HepG2 (cell line): ENCODE measurements at regions not wholly inside any gene's neighbourhood (a gene's known extent, or its start where the extent isn't known, plus 50 kb on each side); places are given as distances from the start of the nearest gene placed in this dataset.

Experiments
- ATAC-seq: fragments of 200-7000 bp; cut with Tn5 transposase; 3 replicates; pipeline ENCODE4 v1.9.1; 2020; ENCODE audit warnings: mild to moderate bottlenecking, moderate library complexity
- BruUV-seq: library from RNA; stranded (reverse); fragments of 400-500 nt; replicated peaks from 2 replicates; lab custom pipeline; 2021; lab: Mats Ljungman, UMichigan
- CTCF ChIA-PET: fragments of 300-600 bp; formaldehyde crosslinking; extraction: SDS; loops from one replicate; lab custom pipeline; 2021; ENCODE audit warnings: low total read pairs, inconsistent platforms, low intra/inter-chr PET ratio; lab: Yijun Ruan, JAX
- POLR2A ChIA-PET: fragments of 350-600 bp; sonication (Branson Sonifier 250); formaldehyde crosslinking; loops from one replicate; lab custom pipeline; 2020; ENCODE audit warnings: antibody characterized with exemption, inconsistent platforms; lab: Yijun Ruan, JAX
- DNase-seq: peaks from one replicate; pipeline ENCODE4 v3.0.0-alpha.2; 2015; ENCODE audit warnings: low spot score
- FAIRE-seq: peaks from 3 replicates; lab custom pipeline; 2011; peaks lifted over from hg19 to GRCh38; lab: Jason Lieb, UNC
- H2AFZ ChIP-seq: one replicate; pipeline ENCODE4 v1.6.1; 2011; ENCODE audit warnings: low read length, inconsistent platforms
- H3K27ac ChIP-seq: fragments of 300-600 bp; 3 replicates; pipeline ENCODE4 v1.8.0; 2011; ENCODE audit warnings: mixed run types, mild to moderate bottlenecking, mixed read lengths, low read length, inconsistent platforms; ENCODE audit not compliant: insufficient read depth; ENCODE audit errors: extremely low read length
- H3K27me3 ChIP-seq, 2 experiments: fragments of 200-600 bp in 1 of 2; 2 replicates in 1 of 2; 3 replicates in 1 of 2; pipeline versions ENCODE4 v1.6.0 to v1.8.0; 2011; ENCODE audit warnings: low read length in 2 of 2, mild to moderate bottlenecking in 2 of 2, moderate library complexity in 2 of 2, inconsistent platforms in 1 of 2; ENCODE audit not compliant: insufficient read depth in 2 of 2, control insufficient read depth in 1 of 2
- H3K36me3 ChIP-seq, 2 experiments: fragments of 200-600 bp in 1 of 2; replicated peaks in 1 of 2; 2 replicates in 1 of 2; 3 replicates in 1 of 2; pipeline versions ENCODE4 v1.5.1 to v1.8.0; 2011; ENCODE audit warnings: low read length in 2 of 2, inconsistent platforms in 1 of 2; ENCODE audit not compliant: insufficient read depth in 2 of 2, control insufficient read depth in 1 of 2
- H3K4me1 ChIP-seq: 2 replicates; pipeline ENCODE4 v1.5.1; 2012; ENCODE audit warnings: low read length, inconsistent platforms; ENCODE audit not compliant: insufficient read depth
- H3K4me2 ChIP-seq: 2 replicates; pipeline ENCODE4 v1.6.0; 2011; ENCODE audit warnings: low read depth, low read length, inconsistent platforms
- H3K4me3 ChIP-seq, 3 experiments: fragments of 200-600 bp in 1 of 3; sonication (generic), shearing (Covaris generic) in 1 of 3; replicated peaks in 1 of 3; 2 replicates each; pipeline ENCODE4 v1.5.1; 2011 to 2016; ENCODE audit warnings: low read length in 3 of 3, inconsistent platforms in 2 of 3, low read depth in 2 of 3, mild to moderate bottlenecking in 2 of 3, control low read depth in 1 of 3, mixed read lengths in 1 of 3; ENCODE audit not compliant: insufficient read depth in 1 of 3
- H3K79me2 ChIP-seq: one replicate; pipeline ENCODE4 v1.6.1; 2011; ENCODE audit warnings: low read length, inconsistent platforms; ENCODE audit not compliant: insufficient read depth
- H3K9ac ChIP-seq: 2 replicates; pipeline ENCODE4 v1.6.0; 2011; ENCODE audit warnings: mild to moderate bottlenecking, low read depth, low read length, inconsistent platforms; ENCODE audit not compliant: insufficient read depth
- H3K9me3 ChIP-seq: 2 replicates; pipeline ENCODE4 v1.5.1; 2012; ENCODE audit warnings: mild to moderate bottlenecking, low read length
- H4K20me1 ChIP-seq: 2 replicates; pipeline ENCODE4 v1.6.0; 2011; ENCODE audit warnings: inconsistent platforms, mild to moderate bottlenecking, low read length, moderate library complexity; ENCODE audit not compliant: insufficient read depth
- ETV5 ChIP-seq: IDR thresholded peaks from 2 replicates; pipeline ENCODE4 v1.6.1; 2018; ENCODE audit warnings: missing biosample characterization, missing genetic modification reagents, inconsistent platforms, borderline replicate concordance
- PRDM10 ChIP-seq: sonication (generic); formaldehyde crosslinking; IDR thresholded peaks from 2 replicates; pipeline ENCODE4 v1.4.0; 2020; ENCODE audit warnings: low read depth, missing genetic modification reagents
- SMC3 ChIP-seq: IDR thresholded peaks from 2 replicates; pipeline ENCODE4 v1.6.1; 2011; ENCODE audit warnings: low read length, improper control_type of control experiment
- SRF ChIP-seq: IDR thresholded peaks from 2 replicates; pipeline ENCODE4 v1.6.1; 2011; ENCODE audit warnings: mild to moderate bottlenecking, low read depth, low read length, moderate library complexity
- TEAD2 ChIP-seq: sonication (generic); formaldehyde crosslinking; IDR thresholded peaks from 2 replicates; pipeline ENCODE4 v1.9.0; 2021; ENCODE audit warnings: missing genetic modification reagents
- TRIM24 ChIP-seq: sonication (generic); formaldehyde crosslinking; IDR thresholded peaks from 2 replicates; pipeline ENCODE4 v1.8.0; 2022; ENCODE audit warnings: mild to moderate bottlenecking, missing genetic modification reagents
- ZBTB10 ChIP-seq: sonication (generic); formaldehyde crosslinking; IDR thresholded peaks from 2 replicates; pipeline ENCODE4 v1.4.0; 2020; ENCODE audit warnings: missing genetic modification reagents, borderline replicate concordance
- ZNF12 ChIP-seq: sonication (generic); formaldehyde crosslinking; IDR thresholded peaks from 2 replicates; pipeline ENCODE4 v1.5.0; 2020; ENCODE audit warnings: missing genetic modification reagents
- ZNF281 ChIP-seq: sonication (generic); formaldehyde crosslinking; IDR thresholded peaks from 2 replicates; pipeline ENCODE4 v1.4.0; 2020; ENCODE audit warnings: missing genetic modification reagents, borderline replicate concordance
- ZNF530 ChIP-seq: sonication (generic); formaldehyde crosslinking; IDR thresholded peaks from 2 replicates; pipeline ENCODE4 v1.5.0; 2020; ENCODE audit warnings: low read depth, mild to moderate bottlenecking, missing genetic modification reagents
- WGBS: methylation state at CpG from one replicate; pipeline ENCODE4 v1.1.6; 2017; ENCODE audit warnings: low lambda C conversion rate; 5-methylcytosine and 5-hydroxymethylcytosine counted together
- in situ Hi-C: cut with HindIII; loops from 2 replicates; pipeline ENCODE4 v1.10.0; 2017; ENCODE audit warnings: low pct_unique_long_range_greater_than_20kb; ENCODE audit not compliant: extremely low pct_ligation_motif_present
- intact Hi-C: fragments of 100-400 bp; cut with micrococcal nuclease; formaldehyde crosslinking; loops from one replicate; pipeline ENCODE4 v1.10.0; 2022; ENCODE audit not compliant: unreplicated experiment
- TF ChIP-seq, protein P1 (sequence below): sonication (generic); formaldehyde crosslinking; IDR thresholded peaks from 2 replicates; pipeline ENCODE4 v1.5.1; 2020; ENCODE audit warnings: missing genetic modification reagents, mild to moderate bottlenecking, borderline replicate concordance
- TF ChIP-seq, protein P2 (sequence below): sonication (generic); formaldehyde crosslinking; IDR thresholded peaks from 2 replicates; pipeline ENCODE4 v1.9.0; 2022; ENCODE audit warnings: missing genetic modification reagents, mild to moderate bottlenecking, borderline replicate concordance

GRCh38 chr18:10604182-10604581 is 78.4 kb downstream of the NAPG start:
- H3K4me1 ChIP-seq: no peaks in the 10 kb centered on the region
- no peak overlapping the region for H3K27ac ChIP-seq
- no peak overlapping the region for H2AFZ ChIP-seq
- in situ Hi-C loops: loop anchor here (10.0 kb wide), 1 partner anchor 1631 kb away; no protein-coding TSS in a partner anchor
- CTCF ChIA-PET: no interaction called here
- no peak for ATAC-seq
- H3K9ac ChIP-seq: no peak overlapping the region
- intact Hi-C loops: no loop called here
- no peaks in the 10 kb centered on the region for H4K20me1 ChIP-seq
- FAIRE-seq: no peak
- H3K4me3 ChIP-seq: no peak overlapping the region
- H3K79me2 ChIP-seq: no peaks in the 10 kb centered on the region
- BruUV-seq: no TSS peak
- H3K4me2 ChIP-seq: no peak overlapping the region
- DNase-seq: no peak
- H3K36me3 ChIP-seq: no peaks in the 10 kb centered on the region
- H3K27me3 ChIP-seq: no peaks in the 10 kb centered on the region
- WGBS: 29% methylated on average over 5 of the region's 5 CpGs
- no peaks in the 10 kb centered on the region for H3K9me3 ChIP-seq
- POLR2A ChIA-PET: no interaction called here
- TF ChIP-seq ZNF530 (CRISPR knock-in tag): no peak
- no peak for TF ChIP-seq TEAD2 (CRISPR knock-in tag)
- no peak for TF ChIP-seq ZNF12 (CRISPR knock-in tag)
- TF ChIP-seq, protein P1, sequence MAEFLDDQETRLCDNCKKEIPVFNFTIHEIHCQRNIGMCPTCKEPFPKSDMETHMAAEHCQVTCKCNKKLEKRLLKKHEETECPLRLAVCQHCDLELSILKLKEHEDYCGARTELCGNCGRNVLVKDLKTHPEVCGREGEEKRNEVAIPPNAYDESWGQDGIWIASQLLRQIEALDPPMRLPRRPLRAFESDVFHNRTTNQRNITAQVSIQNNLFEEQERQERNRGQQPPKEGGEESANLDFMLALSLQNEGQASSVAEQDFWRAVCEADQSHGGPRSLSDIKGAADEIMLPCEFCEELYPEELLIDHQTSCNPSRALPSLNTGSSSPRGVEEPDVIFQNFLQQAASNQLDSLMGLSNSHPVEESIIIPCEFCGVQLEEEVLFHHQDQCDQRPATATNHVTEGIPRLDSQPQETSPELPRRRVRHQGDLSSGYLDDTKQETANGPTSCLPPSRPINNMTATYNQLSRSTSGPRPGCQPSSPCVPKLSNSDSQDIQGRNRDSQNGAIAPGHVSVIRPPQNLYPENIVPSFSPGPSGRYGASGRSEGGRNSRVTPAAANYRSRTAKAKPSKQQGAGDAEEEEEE (CRISPR knock-in tag): no peak
- TF ChIP-seq ZNF281 (CRISPR knock-in tag): no peak
- TF ChIP-seq SMC3: no peak
- TF ChIP-seq ZBTB10: no peak
- TF ChIP-seq ETV5 (CRISPR knock-in tag): no peak
- TF ChIP-seq SRF: no peak
- TF ChIP-seq, protein P2, sequence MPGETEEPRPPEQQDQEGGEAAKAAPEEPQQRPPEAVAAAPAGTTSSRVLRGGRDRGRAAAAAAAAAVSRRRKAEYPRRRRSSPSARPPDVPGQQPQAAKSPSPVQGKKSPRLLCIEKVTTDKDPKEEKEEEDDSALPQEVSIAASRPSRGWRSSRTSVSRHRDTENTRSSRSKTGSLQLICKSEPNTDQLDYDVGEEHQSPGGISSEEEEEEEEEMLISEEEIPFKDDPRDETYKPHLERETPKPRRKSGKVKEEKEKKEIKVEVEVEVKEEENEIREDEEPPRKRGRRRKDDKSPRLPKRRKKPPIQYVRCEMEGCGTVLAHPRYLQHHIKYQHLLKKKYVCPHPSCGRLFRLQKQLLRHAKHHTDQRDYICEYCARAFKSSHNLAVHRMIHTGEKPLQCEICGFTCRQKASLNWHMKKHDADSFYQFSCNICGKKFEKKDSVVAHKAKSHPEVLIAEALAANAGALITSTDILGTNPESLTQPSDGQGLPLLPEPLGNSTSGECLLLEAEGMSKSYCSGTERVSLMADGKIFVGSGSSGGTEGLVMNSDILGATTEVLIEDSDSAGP (CRISPR knock-in tag): no peak
- no peak for TF ChIP-seq PRDM10
- TF ChIP-seq TRIM24 (CRISPR knock-in tag): no peak
